ENCODE measurements at regions not wholly inside any gene's neighbourhood (a gene's known extent, or its start where the extent isn't known, plus 50 kb on each side); places are given as distances from the start of the nearest gene placed in this dataset.

GRCh38 chr4:57287687-57288604 lies 177.8 kb upstream of the IGFBP7 start:
- no peak for TF ChIP-seq CTCF (IDR thresholded peaks at IDR 0.05)
- TF ChIP-seq POLR2A (IDR thresholded peaks at IDR 0.05) = no peak
- no peak for TF ChIP-seq POLR2AphosphoS5 (IDR thresholded peaks at IDR 0.05)
